ENCODE measurements at regions not wholly inside any gene's neighbourhood (a gene's known extent, or its start where the extent isn't known, plus 50 kb on each side); places are given as distances from the start of the nearest gene placed in this dataset.
"Not testable (repeated sequence)": the region's sequence is repeated elsewhere in the genome, so short reads cannot be mapped to it uniquely, and the experiment has no call there.

DNA sequence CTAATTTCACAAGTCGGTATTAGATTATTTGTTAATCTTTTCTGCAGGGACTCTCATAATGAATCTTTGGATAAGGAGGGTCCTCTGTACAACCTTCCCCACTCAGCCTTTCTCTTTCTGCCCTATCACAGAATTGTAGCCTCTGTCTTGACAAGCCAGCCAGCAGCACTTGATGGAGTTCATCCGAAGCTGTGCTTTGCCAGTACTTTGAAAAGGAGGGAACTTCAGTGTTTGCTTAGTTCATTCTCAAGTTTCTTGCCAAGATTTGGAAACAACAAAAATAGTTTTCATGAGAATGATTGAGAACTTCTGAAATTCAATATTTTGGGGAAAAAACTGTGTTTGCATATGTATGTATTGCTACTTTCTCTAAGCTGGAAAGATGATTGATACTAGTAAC lies 69.3 kb upstream of the HMGB1 start:
- Mint-ChIP-seq H3K36me3 (ENCODE audit: low read depth) (no peaks in the 10 kb centered on the region), H3K4me1 (peaks cover 4% of the 10 kb centered on the region), H3K9me3 (no peaks in the 10 kb centered on the region), H3K27me3 (ENCODE audit: low read depth, poor library complexity) (peaks cover 4% of the 10 kb centered on the region), H3K27ac (peak overlapping the region; percentile 29), H3K4me3 (no peak overlapping the region)
- TF ChIP-seq, protein P1, sequence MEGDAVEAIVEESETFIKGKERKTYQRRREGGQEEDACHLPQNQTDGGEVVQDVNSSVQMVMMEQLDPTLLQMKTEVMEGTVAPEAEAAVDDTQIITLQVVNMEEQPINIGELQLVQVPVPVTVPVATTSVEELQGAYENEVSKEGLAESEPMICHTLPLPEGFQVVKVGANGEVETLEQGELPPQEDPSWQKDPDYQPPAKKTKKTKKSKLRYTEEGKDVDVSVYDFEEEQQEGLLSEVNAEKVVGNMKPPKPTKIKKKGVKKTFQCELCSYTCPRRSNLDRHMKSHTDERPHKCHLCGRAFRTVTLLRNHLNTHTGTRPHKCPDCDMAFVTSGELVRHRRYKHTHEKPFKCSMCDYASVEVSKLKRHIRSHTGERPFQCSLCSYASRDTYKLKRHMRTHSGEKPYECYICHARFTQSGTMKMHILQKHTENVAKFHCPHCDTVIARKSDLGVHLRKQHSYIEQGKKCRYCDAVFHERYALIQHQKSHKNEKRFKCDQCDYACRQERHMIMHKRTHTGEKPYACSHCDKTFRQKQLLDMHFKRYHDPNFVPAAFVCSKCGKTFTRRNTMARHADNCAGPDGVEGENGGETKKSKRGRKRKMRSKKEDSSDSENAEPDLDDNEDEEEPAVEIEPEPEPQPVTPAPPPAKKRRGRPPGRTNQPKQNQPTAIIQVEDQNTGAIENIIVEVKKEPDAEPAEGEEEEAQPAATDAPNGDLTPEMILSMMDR (IDR thresholded peaks at IDR 0.05): no peak
- DNase-seq: no peak

- Mint-ChIP-seq H3K4me1 (no peaks in the 10 kb centered on the region), H3K27ac (no peak overlapping the region), H3K36me3 (ENCODE audit: low read depth) (peaks cover 16% of the 10 kb centered on the region), H3K27me3 (ENCODE audit: low read depth, poor library complexity) (no peaks in the 10 kb centered on the region), H3K4me3 (no peak overlapping the region), H3K9me3 (no peaks in the 10 kb centered on the region)
- TF ChIP-seq, protein P1 (IDR thresholded peaks at IDR 0.05): no peak
- no peak for DNase-seq
Observed at GRCh38 chr13:30545320-30545719, 72.4 kb upstream of the USPL1 start.

DNA sequence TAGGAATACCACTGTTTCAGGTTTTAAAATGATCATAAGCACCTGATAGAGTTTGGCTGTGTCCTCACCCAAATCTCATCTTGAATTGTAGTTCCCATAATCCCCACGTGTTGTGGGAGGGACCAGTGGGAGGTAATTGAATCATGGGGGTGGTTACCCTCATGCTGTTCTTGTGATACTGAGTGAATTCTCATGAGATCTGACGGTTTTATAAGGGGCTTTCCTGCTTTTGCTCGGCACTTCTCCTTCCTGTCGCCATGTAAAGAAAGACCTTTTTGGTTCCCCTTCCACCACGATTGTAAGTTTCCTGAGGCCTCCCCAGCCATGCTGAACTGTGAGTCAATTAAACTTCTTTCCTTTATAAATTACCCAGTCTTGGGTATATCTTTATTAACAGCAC lies 69.7 kb upstream of the USPL1 start:
- H3K4me1 Mint-ChIP-seq; H3K9me3 Mint-ChIP-seq; H3K36me3 Mint-ChIP-seq (ENCODE audit: low read depth); H3K27ac Mint-ChIP-seq; H3K4me3 Mint-ChIP-seq; DNase-seq; H3K27me3 Mint-ChIP-seq (ENCODE audit: low read depth, poor library complexity): not testable (repeated sequence)

DNA sequence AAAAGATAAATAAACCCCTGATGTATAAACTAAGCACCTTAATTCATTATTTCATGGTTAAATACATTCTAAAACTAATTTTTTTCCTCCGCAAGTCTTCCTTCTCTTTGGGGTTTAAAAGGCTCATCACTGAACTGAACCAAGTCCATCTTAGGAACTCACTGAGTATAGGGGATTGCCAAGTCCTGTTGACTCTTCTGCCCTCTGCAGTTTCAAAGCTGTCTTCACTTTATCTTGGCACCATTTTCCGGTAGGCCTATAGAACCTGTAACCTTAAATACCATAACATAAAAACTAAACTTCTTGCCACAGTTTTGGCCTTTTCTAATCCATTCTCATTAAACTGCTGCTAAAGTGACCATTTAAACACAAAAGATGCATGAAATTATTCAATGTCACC lies 66.5 kb upstream of the USPL1 start:
- no peak overlapping the region for H3K27ac Mint-ChIP-seq
- DNase-seq: no peak
- H3K4me1 Mint-ChIP-seq: no peaks in the 10 kb centered on the region
- H3K9me3 Mint-ChIP-seq: no peaks in the 10 kb centered on the region
- TF ChIP-seq, protein P1 (IDR thresholded peaks at IDR 0.05): no peak
- peaks cover 11% of the 10 kb centered on the region for H3K36me3 Mint-ChIP-seq (ENCODE audit: low read depth)
- H3K4me3 Mint-ChIP-seq: no peak overlapping the region
- H3K27me3 Mint-ChIP-seq (ENCODE audit: low read depth, poor library complexity): no peaks in the 10 kb centered on the region

- no peak overlapping the region for H3K4me3 Mint-ChIP-seq
- no peak overlapping the region for H3K27ac Mint-ChIP-seq
- no peaks in the 10 kb centered on the region for H3K9me3 Mint-ChIP-seq
- TF ChIP-seq, protein P1 (IDR thresholded peaks at IDR 0.05): no peak
- H3K27me3 Mint-ChIP-seq (ENCODE audit: low read depth, poor library complexity): peaks cover 2% of the 10 kb centered on the region
- peaks cover 7% of the 10 kb centered on the region for H3K36me3 Mint-ChIP-seq (ENCODE audit: low read depth)
- H3K4me1 Mint-ChIP-seq: no peaks in the 10 kb centered on the region
- DNase-seq: no peak
Observed at GRCh38 chr13:30552567-30552966, 65.2 kb upstream of the USPL1 start.

GRCh38 chr13:30559274-30559673 lies 58.4 kb upstream of the USPL1 start:
- TF ChIP-seq, protein P1 (IDR thresholded peaks at IDR 0.05): no peak
- H3K4me1 Mint-ChIP-seq: peaks cover 11% of the 10 kb centered on the region
- H3K9me3 Mint-ChIP-seq: no peaks in the 10 kb centered on the region
- no peak overlapping the region for H3K4me3 Mint-ChIP-seq
- H3K36me3 Mint-ChIP-seq (ENCODE audit: low read depth): peaks cover 6% of the 10 kb centered on the region
- peaks cover 2% of the 10 kb centered on the region for H3K27me3 Mint-ChIP-seq (ENCODE audit: low read depth, poor library complexity)
- DNase-seq: no peak
- no peak overlapping the region for H3K27ac Mint-ChIP-seq

Measured in nephron progenitor cell (in vitro differentiated cells).